Upper lobe of left lung (tissue), 6 donors: ENCODE measurements at regions not wholly inside any gene's neighbourhood (a gene's known extent, or its start where the extent isn't known, plus 50 kb on each side); places are given as distances from the start of the nearest gene placed in this dataset.

ENCODE experiments used
- ATAC-seq, 2 donors: fragments of 200-7000 bp; cut with Tn5 transposase; one replicate each; pipeline ENCODE4 v1.9.1; 2022; ENCODE audit warnings: mild to moderate bottlenecking in 2 of 2, moderate library complexity in 2 of 2; ENCODE audit not compliant: low FRiP score in 2 of 2
- DNase-seq, 2 donors: peaks; one replicate each; pipeline ENCODE4 v3.0.0-alpha.2; 2019 to 2020
- H3K27ac ChIP-seq, 4 donors: fragments of 200-600 bp; sonication (generic); one replicate each; pipeline ENCODE4 v1.5.1; 2016 to 2019
- H3K27me3 ChIP-seq, 4 donors: fragments of 200-600 bp; sonication (generic); one replicate each; pipeline ENCODE4 v1.5.1; 2017 to 2019
- H3K36me3 ChIP-seq, 4 donors: fragments of 200-600 bp; sonication (generic); one replicate each; pipeline ENCODE4 v1.5.1; 2016 to 2019
- H3K4me1 ChIP-seq, 4 donors: fragments of 200-600 bp; sonication (generic); one replicate each; pipeline ENCODE4 v1.5.1; 2018 to 2019
- H3K4me3 ChIP-seq, 4 donors: fragments of 200-600 bp; sonication (generic); one replicate each; pipeline ENCODE4 v1.5.1; 2017 to 2019; ENCODE audit warnings: mild to moderate bottlenecking in 2 of 4, moderate library complexity in 1 of 4
- H3K9me3 ChIP-seq, 4 donors: fragments of 200-600 bp; sonication (generic); one replicate each; pipeline ENCODE4 v1.5.1; 2018 to 2019
- EP300 ChIP-seq, 4 donors: sonication (generic); formaldehyde crosslinking; IDR thresholded peaks; one replicate each; pipeline ENCODE4 v1.5.1; 2017; ENCODE audit warnings: antibody characterized with exemption in 4 of 4, control low read depth in 2 of 4
- POLR2A ChIP-seq, 4 donors: fragments of 450-650 bp; IDR thresholded peaks; one replicate each; pipeline ENCODE4 v1.5.1; 2016 to 2017; ENCODE audit warnings: antibody characterized with exemption in 4 of 4, mild to moderate bottlenecking in 2 of 4
- POLR2AphosphoS5 ChIP-seq, 2 donors: sonication (generic); formaldehyde crosslinking; IDR thresholded peaks; one replicate each; pipeline ENCODE4 v1.5.1; 2017; ENCODE audit warnings: antibody characterized with exemption in 2 of 2
- WGBS, 2 donors: methylation state at CpG; one replicate each; pipeline ENCODE4 v1.1.5; 2017 to 2018; 5-methylcytosine and 5-hydroxymethylcytosine counted together
- TF ChIP-seq, protein P1 (sequence below), 6 experiments: fragments of 450-650 bp in 4 of 6; fragments of 200-600 bp in 2 of 6; sonication (generic) in 2 of 6; IDR thresholded peaks; one replicate each; pipeline ENCODE4 v1.5.1; 2016 to 2019; ENCODE audit warnings: antibody characterized with exemption in 6 of 6
- donor health status: DM: no; HTN: no; CAD: no; lungs with moderate emphysema.
- donor health status: DM: no; HTN: yes; CAD: no; lungs with severe emphysema.

DNA sequence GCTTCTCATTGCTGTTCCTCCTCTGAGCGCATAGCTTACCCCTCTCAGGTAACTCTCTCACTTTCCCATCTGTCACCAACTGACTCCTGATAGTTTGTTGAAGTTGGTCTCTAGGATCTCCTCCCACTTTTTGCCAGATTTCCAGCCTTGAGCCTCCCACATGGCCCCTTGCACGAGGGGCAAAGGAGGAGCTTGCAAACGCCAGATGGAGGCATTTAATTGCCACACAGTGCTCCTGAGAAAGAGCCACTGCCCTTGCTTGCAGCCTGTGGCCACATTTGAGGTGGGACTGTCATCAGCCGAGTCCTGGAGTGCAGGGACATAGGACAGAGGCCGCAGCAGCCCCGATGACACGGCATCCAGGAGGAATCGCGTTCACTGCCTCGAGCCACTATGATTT, 348.7 kb downstream of the SMOC2 start:
- WGBS, 2 donors, result 71 to 81% methylated on average over 5 to 10 of the region's 10 CpGs

DNA sequence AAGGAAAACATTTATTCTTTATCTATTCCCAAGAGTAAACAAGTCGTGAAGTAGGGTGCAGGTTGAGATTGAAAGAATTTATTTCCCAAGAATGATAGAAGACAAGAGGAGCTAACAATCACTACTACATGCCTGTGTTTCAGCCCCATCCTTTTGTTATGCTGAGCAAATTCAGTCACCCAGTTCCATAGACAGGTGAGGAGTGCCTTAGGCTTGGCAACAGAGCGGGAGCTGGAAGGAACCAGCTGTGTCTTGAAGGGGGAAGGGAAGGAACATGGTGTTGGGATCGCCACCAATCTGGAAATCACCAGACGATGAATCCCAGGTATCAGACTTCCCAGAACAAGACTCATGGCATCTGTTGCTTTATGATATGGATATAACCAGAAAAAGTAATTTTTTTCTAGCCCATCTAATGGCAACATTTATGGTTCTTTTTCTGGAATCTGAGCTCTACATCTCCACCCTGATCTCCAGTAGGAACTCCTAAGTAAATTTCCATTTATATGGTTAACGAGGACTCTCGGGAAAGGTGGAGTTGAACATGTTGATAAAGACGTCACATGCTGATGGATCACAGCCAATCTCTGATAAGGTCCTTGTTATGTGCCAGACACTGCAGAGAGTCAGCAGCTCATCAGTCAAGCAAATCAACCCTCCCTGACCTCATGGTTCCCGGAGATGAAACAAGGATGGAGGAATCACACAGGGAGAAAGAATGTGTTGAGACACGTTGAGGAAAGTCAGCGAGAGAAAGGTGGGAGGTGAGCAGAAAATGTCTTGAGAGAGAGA, 344.9 kb downstream of the SMOC2 start:
- Histone ChIP-seq H3K4me1 (no peaks in the 10 kb centered on the region), H3K27me3 (no peaks in the 10 kb centered on the region), H3K9me3 (no peaks in the 10 kb centered on the region), H3K27ac (no peak overlapping the region), H3K4me3 (no peak overlapping the region), H3K36me3 (no peaks in the 10 kb centered on the region)
- ATAC-seq, result no peak
- DNase-seq, result no peak
- TF ChIP-seq, protein P1, sequence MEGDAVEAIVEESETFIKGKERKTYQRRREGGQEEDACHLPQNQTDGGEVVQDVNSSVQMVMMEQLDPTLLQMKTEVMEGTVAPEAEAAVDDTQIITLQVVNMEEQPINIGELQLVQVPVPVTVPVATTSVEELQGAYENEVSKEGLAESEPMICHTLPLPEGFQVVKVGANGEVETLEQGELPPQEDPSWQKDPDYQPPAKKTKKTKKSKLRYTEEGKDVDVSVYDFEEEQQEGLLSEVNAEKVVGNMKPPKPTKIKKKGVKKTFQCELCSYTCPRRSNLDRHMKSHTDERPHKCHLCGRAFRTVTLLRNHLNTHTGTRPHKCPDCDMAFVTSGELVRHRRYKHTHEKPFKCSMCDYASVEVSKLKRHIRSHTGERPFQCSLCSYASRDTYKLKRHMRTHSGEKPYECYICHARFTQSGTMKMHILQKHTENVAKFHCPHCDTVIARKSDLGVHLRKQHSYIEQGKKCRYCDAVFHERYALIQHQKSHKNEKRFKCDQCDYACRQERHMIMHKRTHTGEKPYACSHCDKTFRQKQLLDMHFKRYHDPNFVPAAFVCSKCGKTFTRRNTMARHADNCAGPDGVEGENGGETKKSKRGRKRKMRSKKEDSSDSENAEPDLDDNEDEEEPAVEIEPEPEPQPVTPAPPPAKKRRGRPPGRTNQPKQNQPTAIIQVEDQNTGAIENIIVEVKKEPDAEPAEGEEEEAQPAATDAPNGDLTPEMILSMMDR (IDR thresholded peaks at IDR 0.05), result no peak
- TF ChIP-seq EP300 (IDR thresholded peaks at IDR 0.05) (no peak), POLR2A (IDR thresholded peaks at IDR 0.05) (no peak), POLR2AphosphoS5 (IDR thresholded peaks at IDR 0.05) (no peak)
- 45 to 52% methylated on average over 10 of the region's 10 CpGs for WGBS, 2 donors

More for the DNA sequence above, 348.7 kb downstream of the SMOC2 start:
- no peak for TF ChIP-seq POLR2A (IDR thresholded peaks at IDR 0.05)
- TF ChIP-seq, protein P1 (IDR thresholded peaks at IDR 0.05), result no peak
- no peak for TF ChIP-seq EP300 (IDR thresholded peaks at IDR 0.05)
- no peak for TF ChIP-seq POLR2AphosphoS5 (IDR thresholded peaks at IDR 0.05)
- no peak overlapping the region for H3K27ac ChIP-seq
- no peak overlapping the region for H3K4me3 ChIP-seq
- DNase-seq, result no peak
- H3K9me3 ChIP-seq, result no peaks in the 10 kb centered on the region
- no peak for ATAC-seq
- no peaks in the 10 kb centered on the region for H3K27me3 ChIP-seq
- no peaks in the 10 kb centered on the region for H3K36me3 ChIP-seq
- H3K4me1 ChIP-seq, result no peaks in the 10 kb centered on the region

DNA sequence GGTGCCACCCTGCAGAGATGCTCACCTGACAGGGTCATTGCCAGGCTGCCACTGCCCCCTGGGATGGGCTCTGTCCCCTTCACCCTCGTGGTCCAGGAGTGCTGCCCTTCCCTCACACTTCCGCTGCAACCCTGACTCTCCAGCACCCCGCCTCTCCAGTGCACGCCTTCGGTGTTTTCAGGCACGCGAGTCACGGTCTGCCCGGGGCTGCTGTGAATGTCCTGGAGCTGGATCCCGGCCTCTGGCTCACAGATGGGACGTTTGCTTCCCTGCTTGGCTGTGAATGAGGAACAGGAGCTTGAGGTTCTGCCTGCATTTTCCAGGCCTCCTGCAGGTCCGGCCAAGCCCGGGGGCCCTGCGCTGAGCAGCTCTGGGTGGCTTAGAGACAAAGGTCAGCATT, 343.4 kb downstream of the SMOC2 start:
- 81 to 86% methylated on average over 7 to 14 of the region's 14 CpGs for WGBS, 2 donors
- TF ChIP-seq, protein P1 (IDR thresholded peaks at IDR 0.05), result no peak
- TF ChIP-seq EP300 (IDR thresholded peaks at IDR 0.05) (no peak), POLR2AphosphoS5 (IDR thresholded peaks at IDR 0.05) (no peak), POLR2A (IDR thresholded peaks at IDR 0.05) (no peak)
- no peak overlapping the region for H3K27ac ChIP-seq
- H3K36me3 ChIP-seq, result no peaks in the 10 kb centered on the region
- no peak for ATAC-seq
- H3K4me1 ChIP-seq, result no peaks in the 10 kb centered on the region
- no peak overlapping the region for H3K4me3 ChIP-seq
- no peaks in the 10 kb centered on the region for H3K9me3 ChIP-seq
- no peak for DNase-seq
- no peaks in the 10 kb centered on the region for H3K27me3 ChIP-seq

DNA sequence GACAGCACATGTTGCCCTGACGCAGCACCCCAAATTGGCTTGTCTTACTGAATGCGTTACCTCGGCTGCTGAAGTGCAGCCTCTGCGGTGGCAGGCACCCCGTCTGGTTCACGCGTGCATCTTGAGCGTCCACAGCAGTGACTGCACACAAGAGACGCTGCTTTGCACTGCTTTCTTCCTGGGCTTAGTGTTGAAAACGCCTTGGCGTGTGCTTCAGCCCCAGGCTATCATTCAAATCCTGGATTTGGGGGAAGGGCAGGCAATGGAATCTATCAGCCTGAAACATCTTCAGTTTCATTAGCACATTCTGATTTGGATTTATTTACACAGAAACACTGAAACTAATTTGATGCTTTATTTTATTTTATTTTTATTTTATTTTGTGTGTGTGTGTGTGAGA, 342.7 kb downstream of the SMOC2 start:
- WGBS, 2 donors, result 78 to 89% methylated on average over 11 of the region's 11 CpGs
- Histone ChIP-seq H3K27ac (no peak overlapping the region), H3K36me3 (no peaks in the 10 kb centered on the region), H3K9me3 (no peaks in the 10 kb centered on the region), H3K4me3 (no peak overlapping the region), H3K4me1 (no peaks in the 10 kb centered on the region), H3K27me3 (no peaks in the 10 kb centered on the region)
- DNase-seq, result no peak
- TF ChIP-seq POLR2A (IDR thresholded peaks at IDR 0.05), result no peak
- no peak for TF ChIP-seq EP300 (IDR thresholded peaks at IDR 0.05)
- TF ChIP-seq, protein P1 (IDR thresholded peaks at IDR 0.05), result no peak
- no peak for TF ChIP-seq POLR2AphosphoS5 (IDR thresholded peaks at IDR 0.05)
- ATAC-seq, result no peak
